HG02981 (cell line): ENCODE measurements at regions not wholly inside any gene's neighbourhood (a gene's known extent, or its start where the extent isn't known, plus 50 kb on each side); places are given as distances from the start of the nearest gene placed in this dataset.

ENCODE experiments used
- ATAC-seq: cut with Tn5 transposase; IDR thresholded peaks from one replicate; pipeline ENCODE4 v1.9.1; 2021; ENCODE audit warnings: mild to moderate bottlenecking, moderate library complexity; ENCODE audit not compliant: unreplicated experiment

DNA sequence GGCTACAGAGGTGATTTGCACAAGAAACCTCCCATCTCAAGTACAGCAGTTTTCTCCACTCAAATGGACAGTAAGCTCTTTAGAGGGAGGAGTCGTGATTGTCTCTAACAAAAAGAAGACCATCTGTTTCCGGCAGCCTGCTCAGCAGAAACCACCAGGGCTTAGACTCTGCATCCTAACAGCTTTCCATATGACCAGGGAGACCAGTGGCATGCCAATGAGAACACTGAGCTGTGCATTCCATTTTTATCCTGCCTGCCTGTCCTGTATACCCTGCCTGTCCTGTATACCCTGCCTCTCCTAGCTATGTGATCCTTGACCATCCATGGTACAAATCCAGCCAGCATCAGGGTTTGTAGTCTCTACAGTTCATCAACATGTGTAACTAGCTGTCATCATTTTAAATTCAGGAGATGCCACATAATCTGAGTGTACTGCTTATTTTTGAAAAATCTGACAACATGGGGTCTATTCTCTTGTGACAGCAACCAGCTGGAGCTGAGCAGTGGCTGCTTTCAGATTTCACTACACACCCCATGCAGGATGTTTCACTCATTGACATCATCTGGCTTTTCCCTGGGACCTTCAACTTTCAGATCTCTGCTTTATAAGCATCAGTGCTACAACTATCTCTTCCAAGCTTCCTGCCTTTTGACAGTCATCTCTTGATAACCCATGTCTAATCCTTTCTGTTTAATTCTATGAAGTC, 50.5 kb upstream of the POU2AF2 start:
- ATAC-seq = no peak

DNA sequence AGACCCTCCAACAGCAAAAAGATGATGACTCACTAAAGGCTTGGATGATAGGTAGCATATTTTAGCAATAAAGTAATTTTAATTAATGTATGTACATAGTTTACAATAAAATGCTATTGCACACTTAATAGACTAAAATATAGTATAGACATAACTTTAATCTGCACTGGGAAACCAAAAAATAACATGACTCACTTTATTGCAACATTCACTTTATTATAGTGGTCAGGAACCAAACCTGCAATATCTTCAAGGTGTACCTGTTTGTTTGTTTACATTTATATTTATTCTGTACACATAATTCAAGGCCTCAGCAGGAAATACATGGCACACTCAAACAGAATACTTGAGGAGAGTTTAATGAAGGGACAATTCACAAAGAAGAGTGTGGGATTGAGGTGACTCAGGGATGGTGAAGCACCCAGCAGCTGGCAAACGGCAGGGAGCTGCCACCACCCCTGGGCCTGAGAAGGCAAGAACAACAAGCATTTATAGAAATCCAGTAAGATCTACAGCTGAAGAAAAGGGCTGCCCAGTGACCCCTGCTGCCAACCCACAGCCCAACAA, 51.5 kb upstream of the POU2AF2 start:
- no peak for ATAC-seq

DNA sequence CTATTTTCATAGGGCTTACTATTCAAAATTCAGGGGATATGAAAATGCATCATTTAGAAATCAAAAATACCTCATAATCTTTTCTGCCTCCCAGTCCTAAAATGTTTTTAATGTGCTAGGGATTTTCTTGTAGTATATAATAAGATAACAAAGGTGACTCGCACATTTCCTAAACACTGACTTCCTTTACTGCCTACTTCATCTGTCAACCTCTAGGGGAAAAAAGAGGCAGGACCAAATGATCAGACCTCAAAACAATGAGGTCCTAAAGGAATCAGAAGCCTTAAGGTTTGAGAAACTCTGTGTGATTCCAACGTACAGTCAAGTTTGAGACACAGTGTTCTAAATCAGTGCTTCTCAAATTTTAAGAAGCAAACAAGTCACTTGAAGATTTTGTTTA, 56.1 kb upstream of the POU2AF2 start:
- ATAC-seq = no peak

DNA sequence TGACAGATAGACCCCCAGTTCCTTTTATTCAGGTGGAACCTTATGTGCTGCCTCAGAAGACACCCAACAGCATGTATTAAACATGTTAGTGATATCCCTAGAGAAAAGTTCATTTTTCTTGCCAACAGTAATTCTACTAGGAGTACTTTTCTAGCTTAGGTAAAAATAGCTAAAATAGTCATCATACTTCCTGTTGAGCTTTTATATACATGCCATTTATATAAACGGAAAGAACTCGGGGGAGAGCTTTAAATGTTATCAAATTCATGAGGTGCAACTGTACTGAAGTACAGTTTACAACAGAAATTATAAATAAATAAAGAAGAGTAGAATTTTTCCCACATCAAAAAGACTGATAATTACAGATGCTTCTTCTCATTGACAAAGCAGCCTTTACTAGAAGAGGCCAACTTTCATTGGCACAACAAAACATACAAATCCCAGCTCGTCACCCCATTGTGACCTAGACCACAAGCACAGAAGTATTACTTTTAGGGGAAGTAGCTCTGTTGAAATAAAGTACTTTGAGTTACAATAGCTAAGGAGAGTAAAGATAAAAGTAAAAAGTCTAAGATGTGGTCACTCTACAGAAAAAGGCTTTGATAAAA, 59.1 kb upstream of the POU2AF2 start:
- ATAC-seq = no peak

DNA sequence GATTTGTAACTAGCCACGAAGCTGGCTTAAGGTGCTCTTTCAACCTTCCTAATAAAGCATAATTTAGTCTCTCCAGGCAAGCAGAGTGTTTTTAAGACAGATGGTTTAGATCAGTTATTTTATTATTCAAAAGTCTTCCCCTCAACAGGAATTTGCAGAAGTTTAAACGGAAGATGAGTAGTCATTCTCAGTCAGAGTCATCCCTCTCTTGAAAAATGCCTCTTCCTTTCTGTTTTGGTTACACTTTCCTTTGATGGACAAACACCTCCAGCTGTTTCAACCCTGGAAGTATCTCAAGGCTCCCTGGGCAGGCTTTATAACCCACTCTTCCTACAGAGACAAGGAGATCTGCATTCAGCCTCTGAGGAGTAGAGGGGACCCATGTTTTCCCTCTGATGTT, 60.3 kb upstream of the POU2AF2 start:
- ATAC-seq = no peak

DNA sequence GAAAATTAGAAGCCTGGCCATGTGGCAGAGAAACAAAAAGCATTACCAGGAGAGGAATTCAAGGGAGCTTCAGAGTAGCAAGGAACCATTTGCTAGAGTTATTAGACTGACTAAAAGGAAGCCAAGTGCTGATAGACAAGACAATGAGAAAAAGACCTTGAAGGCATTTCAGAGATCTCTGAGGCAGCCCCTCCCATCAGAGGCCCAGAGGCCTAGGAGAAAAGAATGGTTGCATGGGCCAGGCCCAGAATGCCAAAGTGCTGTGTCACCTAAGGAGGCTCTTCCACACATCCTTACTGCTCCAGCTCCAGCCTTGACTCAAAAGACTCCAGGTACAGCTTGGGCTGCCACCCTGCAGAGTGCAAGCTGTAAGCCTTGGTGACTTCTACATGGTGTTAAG, 61.8 kb upstream of the POU2AF2 start:
- no peak for ATAC-seq

DNA sequence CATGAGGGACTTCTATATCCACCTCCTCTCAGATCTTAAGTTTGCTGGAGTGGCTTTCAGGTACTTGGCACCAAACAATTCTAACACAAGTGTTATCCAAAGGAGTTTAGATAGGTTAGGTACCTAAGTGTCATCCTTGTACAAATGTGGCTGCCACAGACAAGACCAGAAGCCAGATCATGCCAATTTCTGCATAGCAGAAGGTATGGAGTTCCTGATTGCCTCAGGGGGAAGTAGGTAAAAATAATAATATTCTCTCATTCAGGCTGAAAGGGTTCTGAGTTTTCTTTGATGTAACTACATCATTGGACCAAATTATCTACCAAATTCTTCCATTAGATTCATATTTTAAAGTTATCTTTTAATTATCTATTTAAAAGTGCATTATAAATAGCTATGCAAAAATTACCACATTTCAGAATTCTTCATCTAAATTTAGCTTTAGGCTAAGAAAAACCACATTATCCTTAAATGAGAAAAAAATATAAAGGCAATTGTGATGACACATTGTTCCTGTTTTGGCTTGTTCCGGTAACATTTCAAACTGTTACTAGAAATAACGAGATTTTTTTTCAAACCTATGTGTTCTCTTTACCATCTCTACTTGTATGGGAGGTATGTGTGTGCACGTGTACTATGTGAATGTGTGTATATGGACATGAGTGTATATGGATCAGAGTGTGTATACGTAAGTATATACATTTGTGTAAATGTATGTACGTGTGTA, 66.2 kb upstream of the POU2AF2 start:
- ATAC-seq = no peak

DNA sequence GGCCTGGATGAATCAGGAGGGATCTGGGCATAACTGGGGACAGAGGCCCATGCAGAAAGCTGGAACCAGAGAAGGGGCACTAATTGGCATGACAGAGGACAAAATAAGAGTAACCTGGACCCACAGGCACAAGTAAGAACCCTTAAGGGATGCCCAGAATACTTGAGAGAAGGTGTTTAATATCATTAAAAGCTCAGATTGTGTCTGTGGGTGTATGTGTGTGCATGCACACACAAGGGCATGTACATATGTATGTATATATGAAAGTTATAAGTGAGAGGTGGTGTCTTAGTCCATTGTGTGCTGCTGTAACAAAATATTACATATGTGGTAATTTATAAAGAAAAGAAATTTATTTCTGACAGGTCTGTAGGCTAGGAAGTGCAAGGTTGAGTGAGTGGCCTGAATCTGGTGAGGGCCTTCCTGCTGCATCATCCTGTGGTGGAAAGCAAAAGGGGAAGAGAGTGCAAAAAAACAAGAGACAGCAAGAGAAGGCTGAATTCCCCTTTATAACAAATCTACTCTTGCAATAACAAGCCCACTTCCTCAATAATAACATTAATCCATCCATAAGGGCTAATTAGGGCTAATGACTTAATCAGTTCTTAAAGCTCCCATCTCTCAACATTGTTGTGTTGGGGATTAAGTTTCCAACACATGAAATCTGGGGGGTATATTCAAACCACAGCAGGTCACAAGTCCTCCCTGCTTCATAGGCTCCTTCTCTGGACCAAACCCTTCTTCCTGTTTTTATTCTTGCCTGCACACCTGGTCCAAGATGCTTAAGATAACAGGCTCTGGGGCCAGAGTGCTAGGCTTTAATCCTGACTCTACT, 68.3 kb upstream of the POU2AF2 start:
- peak; percentile 79 for ATAC-seq

DNA sequence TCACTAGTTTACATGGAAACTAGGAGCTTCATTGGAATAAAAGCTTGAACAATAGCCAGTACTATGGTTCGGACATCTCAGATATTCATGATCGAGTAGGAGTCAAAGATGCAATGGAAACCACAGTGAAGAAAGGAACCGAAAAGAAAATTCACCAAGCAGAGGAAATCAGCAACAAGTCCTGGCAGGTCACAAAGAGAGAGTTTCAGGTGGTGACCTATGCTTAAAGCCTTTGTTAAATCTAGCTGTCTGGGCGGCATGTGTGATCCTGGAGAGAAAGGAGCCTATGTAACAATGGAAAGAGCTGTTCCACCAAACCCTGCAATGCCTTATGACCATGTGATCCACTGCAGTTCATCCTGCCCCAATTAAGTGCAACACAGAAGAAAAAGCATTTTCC, 68.9 kb upstream of the POU2AF2 start:
- ATAC-seq = peak; percentile 47

DNA sequence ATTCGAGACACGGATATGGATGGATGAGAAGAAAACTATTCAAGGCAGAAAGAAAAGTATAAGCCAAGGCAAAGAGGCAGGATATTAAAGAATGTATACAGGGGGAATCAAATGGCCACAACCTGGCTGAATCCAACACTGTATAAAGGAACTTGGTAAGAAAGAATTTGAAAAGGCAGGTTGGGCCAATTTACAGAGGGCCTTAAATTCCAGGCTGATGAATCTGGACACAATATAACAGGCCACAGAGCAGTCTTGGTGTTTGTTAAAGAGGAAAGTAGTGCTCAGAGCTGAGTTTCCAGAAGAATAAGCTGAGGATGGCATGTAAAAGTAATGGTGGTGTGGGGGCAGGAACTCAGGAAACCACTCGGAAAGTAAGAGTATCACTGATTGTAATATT, 72.3 kb upstream of the POU2AF2 start:
- no peak for ATAC-seq

DNA sequence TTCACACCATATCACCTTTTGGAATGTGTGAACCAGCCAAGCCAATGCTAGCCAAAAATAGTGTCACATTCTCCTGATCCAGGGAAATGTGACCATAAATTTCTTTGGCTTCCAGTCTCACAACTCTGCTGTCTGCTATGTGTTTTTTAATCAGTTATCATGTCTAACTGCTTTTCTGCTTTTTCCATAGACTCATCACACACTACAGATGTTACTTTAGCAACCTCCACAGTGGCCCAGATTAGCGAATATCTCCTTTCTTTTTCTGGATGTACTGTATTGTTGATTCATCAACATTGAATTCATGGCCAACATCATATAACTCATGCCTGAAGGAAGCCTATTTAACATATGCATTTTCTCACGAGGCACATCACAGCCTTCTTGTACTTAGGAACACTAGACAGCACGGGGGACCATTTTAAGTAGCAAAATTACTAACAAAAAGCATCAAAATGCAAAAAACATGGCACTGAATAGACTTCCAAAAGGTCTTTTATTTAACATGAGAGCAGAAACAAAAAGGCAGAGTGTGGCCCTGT, 73.1 kb upstream of the POU2AF2 start:
- ATAC-seq = no peak

DNA sequence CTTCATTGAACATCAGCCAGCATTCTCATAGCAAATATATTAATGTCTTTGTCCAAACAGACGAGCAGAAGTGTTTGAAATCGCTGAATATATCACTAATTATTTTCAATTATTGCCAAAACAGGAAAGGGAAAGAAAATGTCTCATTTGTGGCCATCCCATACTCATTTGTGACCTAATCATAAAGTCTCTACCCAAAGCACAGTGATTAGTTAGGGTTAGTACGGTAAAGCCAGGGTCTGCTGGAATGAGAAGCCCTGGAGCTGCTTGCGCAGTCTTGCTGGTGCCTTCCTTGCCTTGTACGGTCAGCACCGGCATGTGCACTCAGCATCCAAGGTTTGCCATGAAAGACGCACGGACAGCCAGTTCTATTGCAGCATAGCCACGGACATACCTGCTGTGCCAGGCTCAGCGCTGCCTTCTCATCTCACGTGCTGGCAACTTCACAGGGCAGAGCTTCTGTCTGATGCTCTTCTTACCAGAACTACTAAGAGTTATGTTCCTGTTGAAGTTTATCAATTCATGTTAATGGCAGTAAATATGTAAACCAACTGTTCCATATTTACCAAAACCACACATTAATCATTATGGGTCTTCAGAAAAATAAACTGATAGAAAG, 74.7 kb upstream of the POU2AF2 start:
- ATAC-seq = peak; percentile 42

DNA sequence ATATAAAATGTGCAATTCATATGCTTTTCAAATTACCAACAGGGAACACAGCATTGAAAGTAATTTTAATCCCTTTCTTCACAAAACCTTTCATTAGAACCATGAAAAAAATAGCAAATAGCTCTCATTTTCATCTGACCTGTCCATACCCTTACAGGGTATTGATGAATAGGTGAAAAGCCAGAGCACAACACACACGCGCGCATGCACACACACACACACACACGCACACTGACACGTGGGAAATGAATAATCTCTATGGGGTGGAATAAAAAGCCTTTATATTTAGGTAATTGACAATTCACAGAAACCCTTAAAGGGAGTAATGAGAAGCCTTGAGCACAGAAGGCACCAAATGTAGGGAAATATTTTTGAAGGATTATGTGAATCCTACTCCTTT, 76.2 kb upstream of the POU2AF2 start:
- ATAC-seq = no peak

DNA sequence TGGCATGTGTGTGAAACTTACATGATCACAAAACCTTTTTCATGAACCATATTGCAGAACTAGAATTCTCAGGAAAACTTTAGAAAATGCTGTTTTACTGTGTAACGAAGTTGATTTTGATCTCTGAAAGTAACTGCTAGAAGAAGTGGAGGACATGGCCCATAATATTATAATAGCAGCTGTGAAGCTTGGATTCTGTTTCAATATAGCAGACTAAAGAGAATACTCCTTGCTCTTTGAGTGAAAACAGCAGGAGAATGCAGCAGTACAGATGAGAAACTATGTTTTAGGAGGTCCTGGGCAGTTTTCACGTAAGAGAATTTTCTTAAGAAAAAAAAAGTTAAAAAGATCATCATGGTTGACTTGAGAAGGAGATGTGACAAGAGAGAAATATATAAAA, 76.7 kb upstream of the POU2AF2 start:
- ATAC-seq = no peak

DNA sequence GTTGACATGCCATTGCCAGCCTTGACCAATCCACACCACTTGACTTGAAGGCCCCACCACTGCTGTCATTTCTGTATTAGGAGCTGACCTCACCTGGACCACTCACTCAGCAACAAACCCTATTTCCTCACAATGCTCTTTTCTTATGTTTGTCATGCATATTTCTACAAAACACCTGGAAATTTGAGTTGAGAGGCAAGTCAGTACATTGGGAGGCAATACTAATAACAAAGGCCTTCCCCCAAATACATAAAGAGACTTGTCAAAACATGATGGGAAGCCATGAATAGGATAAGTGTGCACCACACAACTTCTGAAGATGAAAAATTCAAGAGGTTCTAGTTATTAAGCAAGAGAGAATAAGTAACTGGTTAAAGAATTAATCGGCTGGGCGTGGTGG, 77.9 kb upstream of the POU2AF2 start:
- ATAC-seq = no peak

DNA sequence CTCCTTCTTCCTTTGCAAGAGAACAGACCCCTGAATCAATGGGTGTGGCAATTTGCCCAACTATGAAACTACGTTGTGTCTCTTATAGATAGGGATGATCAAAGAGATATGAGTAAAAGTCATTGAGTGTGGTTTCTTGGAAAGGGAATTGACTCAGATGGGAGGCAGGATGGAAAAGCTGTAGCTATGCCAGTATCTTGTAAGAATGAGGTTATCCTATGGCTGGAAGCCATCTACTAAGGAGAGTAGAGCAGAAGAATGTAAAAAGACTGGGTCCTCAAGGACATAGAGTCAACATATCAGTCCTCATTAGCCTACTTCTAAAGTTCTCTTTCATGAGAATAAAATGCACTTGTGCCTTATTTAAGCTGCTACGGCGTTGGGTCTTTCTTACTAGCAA, 78.9 kb upstream of the POU2AF2 start:
- ATAC-seq = no peak

DNA sequence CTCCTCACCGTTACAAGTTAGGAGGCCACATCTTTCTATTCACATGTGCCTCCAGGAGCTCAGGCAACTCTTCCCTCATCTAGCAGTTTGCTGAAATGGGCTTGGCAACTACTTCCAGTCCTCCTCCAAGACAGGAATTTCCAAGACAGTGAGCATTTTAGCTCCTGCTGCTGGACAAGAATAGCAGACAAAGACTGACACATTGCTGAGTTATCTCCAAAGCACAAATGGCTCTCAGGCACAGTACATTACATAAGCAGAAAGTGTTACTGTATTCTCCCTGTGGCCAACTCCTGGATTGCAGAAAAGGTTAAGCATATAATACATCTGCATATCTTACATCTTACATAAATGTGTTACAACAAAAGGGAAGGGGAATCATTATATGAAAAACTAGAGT, 83.2 kb upstream of the POU2AF2 start:
- no peak for ATAC-seq

DNA sequence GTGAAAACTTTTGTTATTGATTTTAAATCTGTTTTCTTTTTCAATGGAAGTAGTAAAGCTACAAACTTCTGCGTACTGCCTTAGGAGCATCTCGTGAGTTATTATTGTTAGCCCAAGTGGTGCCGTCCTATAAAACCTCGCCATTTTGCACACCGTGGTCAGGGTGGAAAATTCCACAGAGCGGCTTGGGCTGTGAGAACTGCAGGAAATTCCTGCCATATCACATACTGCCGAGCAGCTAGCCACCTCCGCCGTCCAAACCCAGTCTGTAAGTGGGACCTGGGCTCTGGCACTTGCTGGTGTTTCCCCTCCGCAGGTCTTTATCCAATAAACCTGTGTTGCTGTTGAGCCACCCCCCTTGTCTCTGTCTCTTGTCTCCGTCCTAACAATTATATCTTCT, 88.0 kb upstream of the POU2AF2 start:
- no peak for ATAC-seq

DNA sequence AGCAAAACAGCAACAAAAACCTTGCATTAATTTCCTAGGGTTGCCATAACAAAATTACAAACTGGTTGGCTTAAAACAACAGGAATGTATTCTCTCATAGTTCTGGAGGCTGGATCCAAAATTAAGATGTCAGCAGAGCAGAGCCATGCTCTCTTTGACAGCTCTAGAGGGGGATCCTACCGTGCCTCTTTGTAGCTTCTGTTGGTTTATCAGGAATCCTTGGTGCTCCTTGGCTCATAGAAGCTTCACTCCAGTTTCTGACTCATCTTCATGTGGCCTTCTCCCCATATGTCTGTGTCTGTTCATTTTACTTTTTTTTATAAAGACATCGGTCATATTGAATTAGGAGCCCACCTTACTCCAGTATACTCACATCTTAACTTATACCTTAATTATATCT, 90.5 kb upstream of the POU2AF2 start:
- ATAC-seq = no peak

DNA sequence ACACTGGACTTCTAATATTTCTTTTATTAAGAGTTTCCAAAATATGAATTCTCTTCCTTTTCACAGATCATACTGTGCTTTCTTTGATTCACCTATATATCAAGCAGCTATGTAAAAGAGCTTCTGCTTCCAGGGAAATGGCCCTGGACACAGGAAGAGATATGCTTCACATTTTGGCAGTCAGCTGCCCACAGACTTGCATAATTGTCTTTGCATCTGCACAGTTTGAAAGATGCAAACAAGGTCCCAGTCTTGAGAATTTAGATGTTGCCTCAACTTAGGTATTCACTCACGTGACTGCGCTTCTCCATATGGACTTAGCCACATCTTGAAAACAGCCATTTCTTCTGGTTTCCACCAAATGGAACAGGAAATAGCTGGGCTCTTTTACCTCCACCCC, 92.3 kb upstream of the POU2AF2 start:
- ATAC-seq = no peak
